AG04450 (cell line): ENCODE measurements at regions not wholly inside any gene's neighbourhood (a gene's known extent, or its start where the extent isn't known, plus 50 kb on each side); places are given as distances from the start of the nearest gene placed in this dataset.

ENCODE experiments used
- CTCF ChIA-PET: fragments of 300-600, 350-600 bp; formaldehyde crosslinking; extraction: SDS; loops from one replicate; lab custom pipeline; 2022; ENCODE audit warnings: antibody characterized with exemption, inconsistent platforms; lab: Charles Lee
- POLR2A ChIA-PET: fragments of 350-600 bp; formaldehyde crosslinking; extraction: SDS; loops from one replicate; lab custom pipeline; 2021; ENCODE audit warnings: antibody characterized with exemption, inconsistent platforms; lab: Yijun Ruan, JAX
- DNase-seq: peaks from one replicate; pipeline ENCODE4 v3.0.0-alpha.2; 2011; ENCODE audit warnings: low read depth, low spot score
- H3K27ac ChIP-seq: one replicate; pipeline ENCODE4 v1.5.1; 2012; ENCODE audit warnings: low read depth, low read length, control low read depth
- H3K27me3 ChIP-seq: one replicate; pipeline ENCODE4 v1.6.0; 2012; ENCODE audit warnings: low read length; ENCODE audit not compliant: control insufficient read depth, insufficient read depth
- H3K4me3 ChIP-seq: 2 replicates; pipeline ENCODE4 v1.5.1; 2011; ENCODE audit warnings: mild to moderate bottlenecking, low read depth, low read length, control low read depth
- H3K9me3 ChIP-seq: 2 replicates; pipeline ENCODE4 v1.5.1; 2012; ENCODE audit warnings: low read length; ENCODE audit not compliant: control insufficient read depth, insufficient read depth
- CTCF ChIP-seq: IDR thresholded peaks from 2 replicates; pipeline ENCODE4 v1.5.1; 2011; ENCODE audit warnings: low read depth, low read length, control low read depth, inconsistent platforms

DNA sequence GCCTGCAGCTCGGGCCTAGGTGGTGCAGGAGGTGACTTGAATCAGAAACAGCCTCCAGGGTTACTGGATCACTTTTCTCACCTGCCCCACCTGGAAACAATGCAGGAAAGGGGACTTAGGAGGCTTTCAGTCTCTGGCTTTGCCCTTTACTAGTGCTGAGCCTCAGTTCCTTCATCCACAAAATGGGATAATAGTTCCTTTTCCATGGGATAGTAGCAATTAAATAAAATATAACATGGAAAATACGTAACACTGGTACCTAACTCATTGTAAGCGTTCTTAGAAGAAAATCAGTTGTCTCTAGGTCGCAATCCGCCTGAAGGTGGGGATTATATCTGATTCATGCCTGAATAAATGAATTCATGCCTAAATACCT lies 91.4 kb upstream of the CALM2 start:
- H3K27ac ChIP-seq = no peak overlapping the region
- ChIA-PET CTCF (no interaction called here), POLR2A (no interaction called here)
- DNase-seq = no peak
- no peak for TF ChIP-seq CTCF
- H3K4me3 ChIP-seq = no peak overlapping the region
- no peaks in the 10 kb centered on the region for H3K9me3 ChIP-seq
- no peaks in the 10 kb centered on the region for H3K27me3 ChIP-seq

DNA sequence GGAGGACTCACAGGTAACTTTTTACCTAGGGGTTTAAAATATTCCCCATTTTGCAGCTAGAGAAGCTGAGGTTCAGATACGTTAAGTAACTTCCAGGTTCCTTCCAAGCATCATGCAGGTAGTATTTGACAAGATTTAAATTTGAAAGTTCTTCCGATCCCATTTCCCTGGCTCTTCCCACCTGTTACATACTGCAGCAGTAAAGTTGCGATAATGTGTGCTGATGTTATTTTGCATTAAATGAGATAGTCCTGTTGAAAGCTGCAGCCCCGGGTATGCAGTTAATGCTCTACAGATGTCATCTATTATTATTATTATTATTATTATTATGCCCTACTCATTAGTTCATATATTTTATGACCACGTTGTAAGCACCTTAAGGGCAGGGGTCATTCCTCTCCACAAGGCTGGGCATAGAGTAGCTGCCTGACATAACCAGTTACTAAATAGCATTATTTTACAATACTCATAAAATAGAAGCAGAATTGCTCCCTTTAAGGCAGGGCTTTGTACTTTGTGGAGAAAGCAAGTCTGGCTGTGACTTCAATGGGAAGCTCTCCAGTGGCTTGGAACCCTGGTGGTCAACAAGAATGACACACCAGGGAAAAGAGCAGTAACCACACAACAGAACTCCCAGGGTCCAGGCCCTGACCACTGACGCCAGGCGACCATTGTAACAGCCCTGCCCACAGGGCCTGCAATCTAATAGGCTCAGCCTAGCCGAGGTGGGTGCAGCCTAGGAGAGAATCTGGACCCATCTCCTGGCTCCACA lies 90.8 kb upstream of the CALM2 start:
- Histone ChIP-seq H3K9me3 (no peaks in the 10 kb centered on the region), H3K27ac (no peak overlapping the region), H3K4me3 (no peak overlapping the region), H3K27me3 (no peaks in the 10 kb centered on the region)
- POLR2A ChIA-PET = no interaction called here
- TF ChIP-seq CTCF = no peak
- no peak for DNase-seq
- CTCF ChIA-PET = no interaction called here

- no peak overlapping the region for H3K27ac ChIP-seq
- no peaks in the 10 kb centered on the region for H3K9me3 ChIP-seq
- POLR2A ChIA-PET = no interaction called here
- no peaks in the 10 kb centered on the region for H3K27me3 ChIP-seq
- TF ChIP-seq CTCF = no peak
- no peak for DNase-seq
- CTCF ChIA-PET = interaction anchor here (0.6 kb wide), 1 partner anchor 56 kb away, joined by 3 read pairs; no protein-coding TSS in a partner anchor
- H3K4me3 ChIP-seq = no peak overlapping the region
These were observed 89.5 kb upstream of the CALM2 start for GRCh38 chr2:47265751-47266231.

- POLR2A ChIA-PET = interaction anchor here (0.6 kb wide), 1 partner anchor 13 kb away, joined by 5 read pairs; no protein-coding TSS in a partner anchor
- no peak overlapping the region for H3K4me3 ChIP-seq
- no peak for TF ChIP-seq CTCF
- DNase-seq = no peak
- no peaks in the 10 kb centered on the region for H3K27me3 ChIP-seq
- H3K9me3 ChIP-seq = no peaks in the 10 kb centered on the region
- CTCF ChIA-PET = no interaction called here
- no peak overlapping the region for H3K27ac ChIP-seq
These were observed 88.8 kb upstream of the CALM2 start for GRCh38 chr2:47265158-47265557.

DNA sequence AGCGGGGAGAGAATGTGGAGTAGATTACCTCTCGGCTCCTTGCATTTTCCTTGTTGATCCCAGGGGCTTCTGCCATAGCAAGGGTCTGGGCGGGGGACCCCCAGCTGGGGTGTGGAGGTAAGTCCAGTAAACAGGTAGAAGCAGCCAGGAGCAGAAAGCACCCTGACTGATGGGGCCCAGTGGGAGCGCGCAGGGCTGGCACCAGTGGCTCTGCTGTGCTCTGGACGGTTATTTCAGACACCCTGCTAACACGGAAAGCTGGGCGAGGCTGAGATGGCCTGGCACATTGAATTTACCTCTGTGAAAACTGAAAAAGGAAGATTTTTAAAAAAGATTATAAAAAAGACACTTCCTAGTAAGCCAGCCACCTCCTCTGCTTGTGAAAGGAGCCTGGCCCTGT lies 88.4 kb upstream of the CALM2 start:
- CTCF ChIA-PET = no interaction called here
- Histone ChIP-seq H3K27ac (no peak overlapping the region), H3K27me3 (no peaks in the 10 kb centered on the region), H3K9me3 (no peaks in the 10 kb centered on the region), H3K4me3 (no peak overlapping the region)
- no peak for TF ChIP-seq CTCF
- POLR2A ChIA-PET = interaction anchor here (0.6 to 0.7 kb wide), 2 partner anchors 14 to 82 kb away, joined by 5 to 10 read pairs; no protein-coding TSS in a partner anchor
- no peak for DNase-seq
